ENCODE measurements at regions not wholly inside any gene's neighbourhood (a gene's known extent, or its start where the extent isn't known, plus 50 kb on each side); places are given as distances from the start of the nearest gene placed in this dataset.

DNA sequence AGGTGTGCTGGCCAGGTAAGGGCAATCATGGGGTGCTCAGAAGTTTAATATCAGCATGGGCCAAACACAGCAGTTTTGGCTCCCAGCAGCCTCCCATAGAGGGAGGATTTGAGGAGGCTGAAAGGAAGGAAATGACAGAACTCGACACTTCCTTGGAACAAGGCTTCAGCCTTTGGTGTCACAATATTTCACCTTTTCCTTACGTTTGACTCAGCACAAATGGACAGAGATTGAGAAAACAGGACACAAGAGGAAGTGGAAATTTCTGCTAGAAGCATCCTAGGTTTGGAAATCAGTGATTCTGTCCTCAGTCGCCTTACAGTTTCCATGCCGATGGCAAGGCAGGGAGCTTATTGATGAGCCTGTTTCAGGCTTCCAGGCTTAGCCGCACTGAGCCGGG, 181.4 kb downstream of the MAF start:
- TF ChIP-seq ZNF324 (tag by site-specific recombination; IDR thresholded peaks at IDR 0.05): no peak
- TF ChIP-seq, protein P1, sequence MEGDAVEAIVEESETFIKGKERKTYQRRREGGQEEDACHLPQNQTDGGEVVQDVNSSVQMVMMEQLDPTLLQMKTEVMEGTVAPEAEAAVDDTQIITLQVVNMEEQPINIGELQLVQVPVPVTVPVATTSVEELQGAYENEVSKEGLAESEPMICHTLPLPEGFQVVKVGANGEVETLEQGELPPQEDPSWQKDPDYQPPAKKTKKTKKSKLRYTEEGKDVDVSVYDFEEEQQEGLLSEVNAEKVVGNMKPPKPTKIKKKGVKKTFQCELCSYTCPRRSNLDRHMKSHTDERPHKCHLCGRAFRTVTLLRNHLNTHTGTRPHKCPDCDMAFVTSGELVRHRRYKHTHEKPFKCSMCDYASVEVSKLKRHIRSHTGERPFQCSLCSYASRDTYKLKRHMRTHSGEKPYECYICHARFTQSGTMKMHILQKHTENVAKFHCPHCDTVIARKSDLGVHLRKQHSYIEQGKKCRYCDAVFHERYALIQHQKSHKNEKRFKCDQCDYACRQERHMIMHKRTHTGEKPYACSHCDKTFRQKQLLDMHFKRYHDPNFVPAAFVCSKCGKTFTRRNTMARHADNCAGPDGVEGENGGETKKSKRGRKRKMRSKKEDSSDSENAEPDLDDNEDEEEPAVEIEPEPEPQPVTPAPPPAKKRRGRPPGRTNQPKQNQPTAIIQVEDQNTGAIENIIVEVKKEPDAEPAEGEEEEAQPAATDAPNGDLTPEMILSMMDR (tag by site-specific recombination; IDR thresholded peaks at IDR 0.05): no peak
- no peak for TF ChIP-seq ZNF529 (tag by site-specific recombination; IDR thresholded peaks at IDR 0.05; ENCODE audit: insufficient replicate concordance)
- TF ChIP-seq REST (tag by site-specific recombination; IDR thresholded peaks at IDR 0.05): no peak
- no peak for TF ChIP-seq ATF2 (tag by site-specific recombination; IDR thresholded peaks at IDR 0.05; ENCODE audit: low read depth)
- TF ChIP-seq ZBTB7A (tag by site-specific recombination; IDR thresholded peaks at IDR 0.05; ENCODE audit: low read depth): no peak
- no peak for TF ChIP-seq ZNF488 (tag by site-specific recombination; IDR thresholded peaks at IDR 0.05)
- TF ChIP-seq ZNF660 (tag by site-specific recombination; IDR thresholded peaks at IDR 0.05): no peak
- TF ChIP-seq, protein P2, sequence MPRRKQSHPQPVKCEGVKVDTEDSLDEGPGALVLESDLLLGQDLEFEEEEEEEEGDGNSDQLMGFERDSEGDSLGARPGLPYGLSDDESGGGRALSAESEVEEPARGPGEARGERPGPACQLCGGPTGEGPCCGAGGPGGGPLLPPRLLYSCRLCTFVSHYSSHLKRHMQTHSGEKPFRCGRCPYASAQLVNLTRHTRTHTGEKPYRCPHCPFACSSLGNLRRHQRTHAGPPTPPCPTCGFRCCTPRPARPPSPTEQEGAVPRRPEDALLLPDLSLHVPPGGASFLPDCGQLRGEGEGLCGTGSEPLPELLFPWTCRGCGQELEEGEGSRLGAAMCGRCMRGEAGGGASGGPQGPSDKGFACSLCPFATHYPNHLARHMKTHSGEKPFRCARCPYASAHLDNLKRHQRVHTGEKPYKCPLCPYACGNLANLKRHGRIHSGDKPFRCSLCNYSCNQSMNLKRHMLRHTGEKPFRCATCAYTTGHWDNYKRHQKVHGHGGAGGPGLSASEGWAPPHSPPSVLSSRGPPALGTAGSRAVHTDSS (tag by site-specific recombination; IDR thresholded peaks at IDR 0.05): no peak
- TF ChIP-seq TCF7L2 (IDR thresholded peaks at IDR 0.05; ENCODE audit: borderline replicate concordance, low read depth, low read length): no peak

All from HEK293 (cell line).